Astrocyte (in vitro differentiated cells and primary cell): ENCODE measurements at regions not wholly inside any gene's neighbourhood (a gene's known extent, or its start where the extent isn't known, plus 50 kb on each side); places are given as distances from the start of the nearest gene placed in this dataset.

Experiments
- DNase-seq: peaks from one replicate; pipeline ENCODE4 v3.0.0-alpha.2; 2010; ENCODE audit warnings: low read depth
- FAIRE-seq: peaks from 2 replicates; lab custom pipeline; 2011; peaks lifted over from hg19 to GRCh38; lab: Jason Lieb, UNC
- H2AFZ ChIP-seq: 2 replicates; pipeline ENCODE4 v1.6.0; 2012; ENCODE audit warnings: low read depth, low read length, inconsistent platforms
- H3K27ac ChIP-seq: 2 replicates; pipeline ENCODE4 v1.5.1; 2011; ENCODE audit warnings: low read depth, low read length, inconsistent platforms
- H3K27me3 ChIP-seq: 2 replicates; pipeline ENCODE4 v1.6.0; 2011; ENCODE audit warnings: low read length, inconsistent platforms; ENCODE audit not compliant: insufficient read depth
- H3K36me3 ChIP-seq: 2 replicates; pipeline ENCODE4 v1.5.1; 2011; ENCODE audit warnings: low read length, inconsistent platforms; ENCODE audit not compliant: insufficient read depth
- H3K4me1 ChIP-seq: 2 replicates; pipeline ENCODE4 v1.5.1; 2011; ENCODE audit warnings: low read length, inconsistent platforms; ENCODE audit not compliant: insufficient read depth
- H3K4me2 ChIP-seq: 2 replicates; pipeline ENCODE4 v1.6.0; 2012; ENCODE audit warnings: low read length, inconsistent platforms
- H3K4me3 ChIP-seq: 2 replicates; pipeline ENCODE4 v1.5.1; 2011; ENCODE audit warnings: low read depth, mild to moderate bottlenecking, low read length, inconsistent platforms; ENCODE audit not compliant: insufficient read depth
- H3K79me2 ChIP-seq: 2 replicates; pipeline ENCODE4 v1.6.0; 2012; ENCODE audit warnings: mild to moderate bottlenecking, low read length, inconsistent platforms; ENCODE audit not compliant: insufficient read depth
- H3K9ac ChIP-seq: 2 replicates; pipeline ENCODE4 v1.6.0; 2012; ENCODE audit warnings: mild to moderate bottlenecking, low read length, inconsistent platforms
- H3K9me3 ChIP-seq: 2 replicates; pipeline ENCODE4 v1.5.1; 2012; ENCODE audit warnings: low read depth, mild to moderate bottlenecking, low read length, inconsistent platforms; ENCODE audit not compliant: insufficient read depth
- H4K20me1 ChIP-seq: 2 replicates; pipeline ENCODE4 v1.6.0; 2012; ENCODE audit warnings: low read length, inconsistent platforms; ENCODE audit not compliant: insufficient read depth
- H3K27ac Mint-ChIP-seq: one replicate; pipeline ENCODE4 v1.8.0; 2021; ENCODE audit warnings: mild to moderate bottlenecking, mixed read lengths; ENCODE audit not compliant: unreplicated experiment
- H3K27me3 Mint-ChIP-seq: one replicate; pipeline ENCODE4 v1.8.0; 2021; ENCODE audit warnings: low read depth, mixed read lengths; ENCODE audit not compliant: unreplicated experiment
- H3K36me3 Mint-ChIP-seq: one replicate; pipeline ENCODE4 v1.8.0; 2021; ENCODE audit warnings: low read depth, mixed read lengths; ENCODE audit not compliant: unreplicated experiment
- H3K4me1 Mint-ChIP-seq: one replicate; pipeline ENCODE4 v1.8.0; 2021; ENCODE audit warnings: low read depth, mixed read lengths; ENCODE audit not compliant: unreplicated experiment
- H3K4me3 Mint-ChIP-seq: one replicate; pipeline ENCODE4 v1.8.0; 2021; ENCODE audit warnings: mild to moderate bottlenecking, moderate library complexity, mixed read lengths; ENCODE audit not compliant: unreplicated experiment
- H3K9me3 Mint-ChIP-seq: one replicate; pipeline ENCODE4 v1.8.0; 2021; ENCODE audit warnings: mild to moderate bottlenecking, mixed read lengths; ENCODE audit not compliant: unreplicated experiment
- CTCF ChIP-seq: IDR thresholded peaks from 2 replicates; pipeline ENCODE4 v1.5.1; 2011; ENCODE audit warnings: low read depth, mild to moderate bottlenecking, inconsistent platforms, low read length, moderate library complexity; ENCODE audit not compliant: insufficient read depth
- EZH2 ChIP-seq: IDR thresholded peaks from 2 replicates; pipeline ENCODE4 v1.6.1; 2012; ENCODE audit warnings: mild to moderate bottlenecking, low read length, inconsistent platforms; ENCODE audit not compliant: insufficient read depth

- no peak overlapping the region for H3K9ac ChIP-seq
- H3K4me3 ChIP-seq: no peak overlapping the region
- H3K4me2 ChIP-seq: no peak overlapping the region
- H3K4me3 Mint-ChIP-seq: no peak overlapping the region
- no peak overlapping the region for H3K27ac ChIP-seq
- FAIRE-seq: no peak
- no peaks in the 10 kb centered on the region for H3K79me2 ChIP-seq
- no peaks in the 10 kb centered on the region for H3K36me3 Mint-ChIP-seq
- no peaks in the 10 kb centered on the region for H3K4me1 ChIP-seq
- no peaks in the 10 kb centered on the region for H3K9me3 Mint-ChIP-seq
- H2AFZ ChIP-seq: no peak overlapping the region
- no peak for TF ChIP-seq EZH2
- TF ChIP-seq CTCF: no peak
- no peaks in the 10 kb centered on the region for H3K36me3 ChIP-seq
- DNase-seq: no peak
- H3K27me3 Mint-ChIP-seq: peaks cover 4% of the 10 kb centered on the region
- H3K27me3 ChIP-seq: no peaks in the 10 kb centered on the region
- no peaks in the 10 kb centered on the region for H3K4me1 Mint-ChIP-seq
- no peaks in the 10 kb centered on the region for H3K9me3 ChIP-seq
- no peak overlapping the region for H3K27ac Mint-ChIP-seq
- H4K20me1 ChIP-seq: no peaks in the 10 kb centered on the region
Observed at GRCh38 chr1:87186346-87186745, 142.3 kb upstream of the LMO4 start.

- no peak overlapping the region for H3K4me3 Mint-ChIP-seq
- Histone ChIP-seq H2AFZ (no peak overlapping the region), H3K79me2 (no peaks in the 10 kb centered on the region), H3K27ac (no peak overlapping the region), H4K20me1 (no peaks in the 10 kb centered on the region), H3K9ac (no peak overlapping the region), H3K4me2 (no peak overlapping the region), H3K27me3 (no peaks in the 10 kb centered on the region), H3K9me3 (no peaks in the 10 kb centered on the region), H3K36me3 (no peaks in the 10 kb centered on the region), H3K4me1 (no peaks in the 10 kb centered on the region), H3K4me3 (no peak overlapping the region)
- FAIRE-seq (no peak), DNase-seq (no peak)
- no peaks in the 10 kb centered on the region for H3K27me3 Mint-ChIP-seq
- H3K9me3 Mint-ChIP-seq: no peaks in the 10 kb centered on the region
- no peaks in the 10 kb centered on the region for H3K4me1 Mint-ChIP-seq
- no peak overlapping the region for H3K27ac Mint-ChIP-seq
- TF ChIP-seq CTCF: no peak
- TF ChIP-seq EZH2: no peak
- no peaks in the 10 kb centered on the region for H3K36me3 Mint-ChIP-seq
Observed at GRCh38 chr1:87188640-87189039, 140.0 kb upstream of the LMO4 start.

- TF ChIP-seq CTCF: no peak
Observed at GRCh38 chr1:87190402-87190801, 138.3 kb upstream of the LMO4 start.

More at GRCh38 chr1:87190402-87190801, 138.3 kb upstream of the LMO4 start:
- no peaks in the 10 kb centered on the region for H3K79me2 ChIP-seq
- no peaks in the 10 kb centered on the region for H3K4me1 Mint-ChIP-seq
- no peak overlapping the region for H2AFZ ChIP-seq
- no peak overlapping the region for H3K27ac Mint-ChIP-seq
- H3K4me1 ChIP-seq: no peaks in the 10 kb centered on the region
- no peak overlapping the region for H3K9ac ChIP-seq
- no peak overlapping the region for H3K4me3 Mint-ChIP-seq
- H3K36me3 ChIP-seq: no peaks in the 10 kb centered on the region
- DNase-seq: no peak
- H3K27me3 ChIP-seq: no peaks in the 10 kb centered on the region
- H3K27me3 Mint-ChIP-seq: no peaks in the 10 kb centered on the region
- no peaks in the 10 kb centered on the region for H3K9me3 ChIP-seq
- H4K20me1 ChIP-seq: no peaks in the 10 kb centered on the region
- no peak for FAIRE-seq
- no peaks in the 10 kb centered on the region for H3K9me3 Mint-ChIP-seq
- no peaks in the 10 kb centered on the region for H3K36me3 Mint-ChIP-seq
- no peak overlapping the region for H3K4me3 ChIP-seq
- H3K4me2 ChIP-seq: no peak overlapping the region
- H3K27ac ChIP-seq: no peak overlapping the region
